ENCODE measurements at regions not wholly inside any gene's neighbourhood (a gene's known extent, or its start where the extent isn't known, plus 50 kb on each side); places are given as distances from the start of the nearest gene placed in this dataset.

GRCh38 chr7:84247591-84247990, 53.0 kb upstream of the SEMA3A start:
- DNase-seq (ENCODE audit: low read depth): no peak
- H3K4me3 ChIP-seq (ENCODE audit: low read depth, low read length): no peak overlapping the region
- no peak for TF ChIP-seq CTCF (IDR thresholded peaks at IDR 0.05; ENCODE audit: low read depth, low read length, missing control alignments)
- in situ Hi-C loops (cut with HindIII; ENCODE audit: low sequenced_read_pairs): no loop called here

GRCh38 chr7:84245835-84246234, 51.2 kb upstream of the SEMA3A start:
- no peak overlapping the region for H3K4me3 ChIP-seq (ENCODE audit: low read depth, low read length)
- TF ChIP-seq CTCF (IDR thresholded peaks at IDR 0.05; ENCODE audit: low read depth, low read length, missing control alignments): no peak
- in situ Hi-C loops (cut with HindIII; ENCODE audit: low sequenced_read_pairs): no loop called here
- no peak for DNase-seq (ENCODE audit: low read depth)

All from astrocyte of the cerebellum (primary cell).